Hepatocyte (in vitro differentiated cells): ENCODE measurements at regions not wholly inside any gene's neighbourhood (a gene's known extent, or its start where the extent isn't known, plus 50 kb on each side); places are given as distances from the start of the nearest gene placed in this dataset.
A peak's percentile ranks its signal among the peaks of the same experiment; 100 is the strongest.

Experiments
- DNase-seq: peaks from one replicate; pipeline ENCODE4 v3.0.0-alpha.2; 2016; ENCODE audit warnings: low spot score
- H2AFZ ChIP-seq: fragments of 200-600 bp; sonication (generic); 2 replicates; pipeline ENCODE4 v1.6.0; 2016; ENCODE audit warnings: antibody characterized with exemption, mild to moderate bottlenecking
- H3K27ac ChIP-seq: fragments of 200-600 bp; sonication (generic); 2 replicates; pipeline ENCODE4 v1.5.1; 2016; ENCODE audit warnings: mild to moderate bottlenecking
- H3K27me3 ChIP-seq: fragments of 200-600 bp; sonication (generic); 2 replicates; pipeline ENCODE4 v1.6.1; 2016
- H3K36me3 ChIP-seq: fragments of 200-600 bp; sonication (generic); replicated peaks from 2 replicates; pipeline ENCODE4 v1.5.1; 2016; ENCODE audit warnings: low read depth; ENCODE audit not compliant: insufficient read depth
- H3K4me1 ChIP-seq: fragments of 200-600 bp; sonication (generic); 2 replicates; pipeline ENCODE4 v1.5.1; 2016; ENCODE audit warnings: mild to moderate bottlenecking, moderate library complexity; ENCODE audit not compliant: insufficient read depth
- H3K4me2 ChIP-seq: fragments of 200-600 bp; sonication (generic); 2 replicates; pipeline ENCODE4 v1.6.0; 2016
- H3K4me3 ChIP-seq: fragments of 200-600 bp; sonication (generic); 2 replicates; pipeline ENCODE4 v1.5.1; 2016; ENCODE audit warnings: mild to moderate bottlenecking
- H3K79me2 ChIP-seq: fragments of 200-600 bp; sonication (generic); 2 replicates; pipeline ENCODE4 v1.6.0; 2017; ENCODE audit warnings: mild to moderate bottlenecking
- H3K9me2 ChIP-seq: fragments of 200-600 bp; sonication (generic); replicated peaks from 2 replicates; pipeline ENCODE4 v1.6.0; 2017; ENCODE audit warnings: mild to moderate bottlenecking; ENCODE audit not compliant: insufficient read depth
- H3K9me3 ChIP-seq: fragments of 200-600 bp; sonication (generic); 2 replicates; pipeline ENCODE4 v1.5.1; 2016; ENCODE audit warnings: low read depth, mild to moderate bottlenecking
- H4K20me1 ChIP-seq: fragments of 200-600 bp; sonication (generic); 2 replicates; pipeline ENCODE4 v1.6.0; 2016; ENCODE audit warnings: mild to moderate bottlenecking; ENCODE audit not compliant: insufficient read depth, poor library complexity, severe bottlenecking
- EZH2 ChIP-seq: fragments of 200-600 bp; sonication (generic); IDR thresholded peaks from 2 replicates; pipeline ENCODE4 v1.6.1; 2016; ENCODE audit warnings: antibody characterized with exemption, mild to moderate bottlenecking, borderline replicate concordance
- EZH2phosphoT487 ChIP-seq: fragments of 200-600 bp; sonication (generic); IDR thresholded peaks from one replicate; pipeline ENCODE4 v1.6.1; 2018; ENCODE audit warnings: antibody characterized with exemption, mild to moderate bottlenecking, low read depth, moderate library complexity; ENCODE audit not compliant: unreplicated experiment, severe bottlenecking
- WGBS: methylation state at CpG from one replicate; pipeline ENCODE4 v1.1.6; 2016; ENCODE audit warnings: low lambda C conversion rate; ENCODE audit errors: missing lambda C conversion rate; 5-methylcytosine and 5-hydroxymethylcytosine counted together
- TF ChIP-seq, protein P1 (sequence below): fragments of 200-600 bp; sonication (generic); IDR thresholded peaks from 2 replicates; pipeline ENCODE4 v1.5.1; 2016; ENCODE audit warnings: antibody characterized with exemption, mild to moderate bottlenecking; ENCODE audit not compliant: poor library complexity

DNA sequence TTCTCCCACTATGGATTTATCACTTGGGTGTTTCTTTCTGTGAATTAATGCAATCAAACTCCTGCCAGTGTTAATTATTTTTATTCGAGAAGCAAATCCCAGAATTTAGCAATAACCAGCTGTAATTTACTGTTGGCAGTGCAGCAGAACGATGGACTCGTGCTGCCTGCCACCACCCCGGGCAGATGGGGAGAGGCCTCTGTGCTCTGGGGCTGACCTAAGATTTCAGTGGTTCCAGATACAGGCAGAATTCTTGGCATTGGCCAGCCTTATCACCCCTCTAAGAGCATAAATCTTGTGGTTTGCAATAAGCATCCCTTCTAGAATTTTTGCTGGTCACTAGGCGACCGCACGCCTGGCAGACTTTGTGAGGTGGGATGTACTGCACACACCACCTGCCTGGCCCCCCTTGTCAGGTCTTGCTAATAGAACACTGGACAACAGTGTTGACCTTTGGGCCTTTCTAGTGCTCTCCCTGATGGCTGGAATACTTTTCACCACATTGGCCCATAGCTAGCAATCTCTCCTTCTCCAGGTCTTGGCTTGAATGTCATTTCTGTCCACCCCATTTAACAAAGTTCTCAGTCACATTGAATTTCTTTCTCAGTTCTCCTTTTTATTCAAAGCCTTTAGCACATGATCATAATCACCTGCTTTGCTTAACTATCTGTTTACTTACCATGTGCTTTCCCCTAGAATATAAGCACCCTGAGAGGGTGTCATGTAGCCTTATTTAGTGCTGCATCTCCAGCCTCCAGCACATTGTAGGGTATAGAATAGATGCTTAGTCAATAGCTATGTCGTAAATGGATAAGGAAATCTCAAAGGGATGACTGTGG lies 122.1 kb upstream of the DYNLRB2 start:
- no peaks in the 10 kb centered on the region for H3K9me3 ChIP-seq
- no peaks in the 10 kb centered on the region for H3K36me3 ChIP-seq
- no peaks in the 10 kb centered on the region for H3K79me2 ChIP-seq
- no peak for DNase-seq
- H3K27me3 ChIP-seq = no peaks in the 10 kb centered on the region
- H3K4me2 ChIP-seq = no peak overlapping the region
- H3K4me1 ChIP-seq = no peaks in the 10 kb centered on the region
- WGBS = 89% methylated on average over 8 of the region's 8 CpGs
- no peak for TF ChIP-seq EZH2
- no peak for TF ChIP-seq EZH2phosphoT487
- TF ChIP-seq, protein P1, sequence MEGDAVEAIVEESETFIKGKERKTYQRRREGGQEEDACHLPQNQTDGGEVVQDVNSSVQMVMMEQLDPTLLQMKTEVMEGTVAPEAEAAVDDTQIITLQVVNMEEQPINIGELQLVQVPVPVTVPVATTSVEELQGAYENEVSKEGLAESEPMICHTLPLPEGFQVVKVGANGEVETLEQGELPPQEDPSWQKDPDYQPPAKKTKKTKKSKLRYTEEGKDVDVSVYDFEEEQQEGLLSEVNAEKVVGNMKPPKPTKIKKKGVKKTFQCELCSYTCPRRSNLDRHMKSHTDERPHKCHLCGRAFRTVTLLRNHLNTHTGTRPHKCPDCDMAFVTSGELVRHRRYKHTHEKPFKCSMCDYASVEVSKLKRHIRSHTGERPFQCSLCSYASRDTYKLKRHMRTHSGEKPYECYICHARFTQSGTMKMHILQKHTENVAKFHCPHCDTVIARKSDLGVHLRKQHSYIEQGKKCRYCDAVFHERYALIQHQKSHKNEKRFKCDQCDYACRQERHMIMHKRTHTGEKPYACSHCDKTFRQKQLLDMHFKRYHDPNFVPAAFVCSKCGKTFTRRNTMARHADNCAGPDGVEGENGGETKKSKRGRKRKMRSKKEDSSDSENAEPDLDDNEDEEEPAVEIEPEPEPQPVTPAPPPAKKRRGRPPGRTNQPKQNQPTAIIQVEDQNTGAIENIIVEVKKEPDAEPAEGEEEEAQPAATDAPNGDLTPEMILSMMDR = no peak
- no peaks in the 10 kb centered on the region for H4K20me1 ChIP-seq
- no peak overlapping the region for H2AFZ ChIP-seq
- no peak overlapping the region for H3K4me3 ChIP-seq
- H3K27ac ChIP-seq = no peak overlapping the region
- no peaks in the 10 kb centered on the region for H3K9me2 ChIP-seq

DNA sequence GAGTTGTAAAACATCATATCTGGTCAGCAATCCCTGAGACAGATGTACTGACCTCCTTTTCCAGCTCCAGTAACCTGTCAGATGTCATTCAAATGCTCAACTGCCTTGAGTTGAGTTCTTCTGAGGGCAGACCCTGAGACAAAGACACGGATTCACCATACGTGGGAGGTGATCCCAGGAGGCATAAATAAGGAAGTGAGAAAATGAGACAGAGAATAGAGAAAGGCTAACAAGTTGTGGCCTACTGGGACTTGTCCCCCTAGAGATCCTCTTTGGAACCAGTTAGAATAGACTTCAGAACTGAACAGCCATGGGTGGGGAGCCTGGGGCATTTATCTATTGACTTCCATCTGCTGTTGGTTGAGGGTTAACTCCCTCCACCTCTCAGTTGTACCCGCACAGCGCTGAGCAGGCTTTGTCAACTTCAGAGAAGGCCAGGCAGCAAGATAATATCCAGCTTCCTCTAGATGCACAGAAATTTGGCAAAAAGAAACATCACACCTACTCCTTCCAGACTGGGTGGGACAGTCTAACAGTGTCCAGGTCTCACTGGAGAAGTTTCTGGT lies 123.0 kb upstream of the DYNLRB2 start:
- no peaks in the 10 kb centered on the region for H3K79me2 ChIP-seq
- H3K27me3 ChIP-seq = no peaks in the 10 kb centered on the region
- no peaks in the 10 kb centered on the region for H3K36me3 ChIP-seq
- H2AFZ ChIP-seq = no peak overlapping the region
- H3K9me3 ChIP-seq = no peaks in the 10 kb centered on the region
- no peaks in the 10 kb centered on the region for H4K20me1 ChIP-seq
- TF ChIP-seq EZH2 (no peak), EZH2phosphoT487 (no peak)
- TF ChIP-seq, protein P1 = no peak
- H3K4me2 ChIP-seq = no peak overlapping the region
- no peaks in the 10 kb centered on the region for H3K9me2 ChIP-seq
- no peak overlapping the region for H3K4me3 ChIP-seq
- H3K27ac ChIP-seq = no peak overlapping the region
- no peaks in the 10 kb centered on the region for H3K4me1 ChIP-seq
- WGBS = 90% methylated on average over 4 of the region's 4 CpGs
- no peak for DNase-seq

DNA sequence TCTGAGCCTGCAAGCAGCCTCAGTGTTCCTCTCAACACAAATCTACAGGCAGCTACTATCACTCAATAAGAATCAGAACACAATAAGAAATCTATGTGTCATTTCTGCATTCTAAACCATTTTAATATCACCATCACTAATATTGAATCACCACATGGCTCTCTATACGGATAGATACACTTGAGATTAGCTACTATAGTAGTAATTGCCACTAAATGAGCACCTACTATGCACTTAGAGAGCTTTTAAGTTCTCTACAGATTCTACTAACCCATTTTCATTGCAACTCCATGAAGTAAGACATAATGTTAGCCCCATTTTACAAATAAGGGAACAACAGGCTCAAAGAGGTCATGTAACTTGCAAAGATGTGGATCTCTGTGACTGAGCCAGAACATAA lies 132.8 kb upstream of the DYNLRB2 start:
- Histone ChIP-seq H3K4me3 (no peak overlapping the region), H3K4me2 (no peak overlapping the region), H4K20me1 (no peaks in the 10 kb centered on the region), H3K4me1 (no peaks in the 10 kb centered on the region), H3K9me3 (no peaks in the 10 kb centered on the region), H3K27me3 (no peaks in the 10 kb centered on the region), H3K79me2 (no peaks in the 10 kb centered on the region), H2AFZ (no peak overlapping the region), H3K9me2 (no peaks in the 10 kb centered on the region), H3K27ac (peak overlapping the region; percentile 18), H3K36me3 (no peaks in the 10 kb centered on the region)
- 83% methylated on average over 1 of the region's 1 CpG for WGBS
- DNase-seq = no peak
- TF ChIP-seq EZH2phosphoT487 = no peak
- no peak for TF ChIP-seq EZH2
- TF ChIP-seq, protein P1 = no peak
